ENCODE measurements at regions not wholly inside any gene's neighbourhood (a gene's known extent, or its start where the extent isn't known, plus 50 kb on each side); places are given as distances from the start of the nearest gene placed in this dataset.

DNA sequence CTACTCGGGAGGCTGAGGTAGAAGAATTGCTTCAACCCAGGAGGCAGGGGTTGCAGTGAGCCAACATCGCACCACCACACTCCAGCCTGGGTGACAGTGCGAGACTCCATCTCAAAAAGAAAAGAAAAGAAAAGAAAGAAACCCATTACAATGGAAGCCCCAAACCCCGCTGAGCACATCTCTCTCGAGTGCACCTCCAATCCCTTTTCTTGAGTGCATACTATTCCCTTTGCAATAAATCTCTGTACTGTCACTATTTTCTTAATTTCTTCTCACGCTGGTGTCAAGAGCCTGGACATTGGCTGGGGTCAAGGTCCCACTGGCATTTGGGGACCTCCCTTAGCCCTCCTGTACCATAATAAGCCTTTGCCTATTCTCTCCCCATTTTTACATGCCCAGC lies 398.4 kb upstream of the EEF2KMT start:
- no peak for ATAC-seq
- no peak for TF ChIP-seq TCF4 (CRISPR knock-in tag; IDR thresholded peaks at IDR 0.05; ENCODE audit: borderline replicate concordance)
- TF ChIP-seq, protein P1, sequence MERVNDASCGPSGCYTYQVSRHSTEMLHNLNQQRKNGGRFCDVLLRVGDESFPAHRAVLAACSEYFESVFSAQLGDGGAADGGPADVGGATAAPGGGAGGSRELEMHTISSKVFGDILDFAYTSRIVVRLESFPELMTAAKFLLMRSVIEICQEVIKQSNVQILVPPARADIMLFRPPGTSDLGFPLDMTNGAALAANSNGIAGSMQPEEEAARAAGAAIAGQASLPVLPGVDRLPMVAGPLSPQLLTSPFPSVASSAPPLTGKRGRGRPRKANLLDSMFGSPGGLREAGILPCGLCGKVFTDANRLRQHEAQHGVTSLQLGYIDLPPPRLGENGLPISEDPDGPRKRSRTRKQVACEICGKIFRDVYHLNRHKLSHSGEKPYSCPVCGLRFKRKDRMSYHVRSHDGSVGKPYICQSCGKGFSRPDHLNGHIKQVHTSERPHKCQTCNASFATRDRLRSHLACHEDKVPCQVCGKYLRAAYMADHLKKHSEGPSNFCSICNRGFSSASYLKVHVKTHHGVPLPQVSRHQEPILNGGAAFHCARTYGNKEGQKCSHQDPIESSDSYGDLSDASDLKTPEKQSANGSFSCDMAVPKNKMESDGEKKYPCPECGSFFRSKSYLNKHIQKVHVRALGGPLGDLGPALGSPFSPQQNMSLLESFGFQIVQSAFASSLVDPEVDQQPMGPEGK (CRISPR knock-in tag; IDR thresholded peaks at IDR 0.05; ENCODE audit: borderline replicate concordance) = no peak
- TF ChIP-seq, protein P2, sequence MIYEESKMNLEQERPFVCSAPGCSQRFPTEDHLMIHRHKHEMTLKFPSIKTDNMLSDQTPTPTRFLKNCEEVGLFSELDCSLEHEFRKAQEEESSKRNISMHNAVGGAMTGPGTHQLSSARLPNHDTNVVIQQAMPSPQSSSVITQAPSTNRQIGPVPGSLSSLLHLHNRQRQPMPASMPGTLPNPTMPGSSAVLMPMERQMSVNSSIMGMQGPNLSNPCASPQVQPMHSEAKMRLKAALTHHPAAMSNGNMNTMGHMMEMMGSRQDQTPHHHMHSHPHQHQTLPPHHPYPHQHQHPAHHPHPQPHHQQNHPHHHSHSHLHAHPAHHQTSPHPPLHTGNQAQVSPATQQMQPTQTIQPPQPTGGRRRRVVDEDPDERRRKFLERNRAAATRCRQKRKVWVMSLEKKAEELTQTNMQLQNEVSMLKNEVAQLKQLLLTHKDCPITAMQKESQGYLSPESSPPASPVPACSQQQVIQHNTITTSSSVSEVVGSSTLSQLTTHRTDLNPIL (CRISPR knock-in tag; IDR thresholded peaks at IDR 0.05; ENCODE audit: low read depth) = no peak
- TF ChIP-seq ARNTL (CRISPR knock-in tag; IDR thresholded peaks at IDR 0.05; ENCODE audit: borderline replicate concordance, low read depth) = no peak
- no peak for TF ChIP-seq ZNF565 (CRISPR knock-in tag; conservative IDR thresholded peaks at IDR 0.05; ENCODE audit: low read depth)
- TF ChIP-seq PPARA (CRISPR knock-in tag; IDR thresholded peaks at IDR 0.05; ENCODE audit: borderline replicate concordance) = no peak
- no peak for TF ChIP-seq ZNF8 (CRISPR knock-in tag; IDR thresholded peaks at IDR 0.05)

DNA sequence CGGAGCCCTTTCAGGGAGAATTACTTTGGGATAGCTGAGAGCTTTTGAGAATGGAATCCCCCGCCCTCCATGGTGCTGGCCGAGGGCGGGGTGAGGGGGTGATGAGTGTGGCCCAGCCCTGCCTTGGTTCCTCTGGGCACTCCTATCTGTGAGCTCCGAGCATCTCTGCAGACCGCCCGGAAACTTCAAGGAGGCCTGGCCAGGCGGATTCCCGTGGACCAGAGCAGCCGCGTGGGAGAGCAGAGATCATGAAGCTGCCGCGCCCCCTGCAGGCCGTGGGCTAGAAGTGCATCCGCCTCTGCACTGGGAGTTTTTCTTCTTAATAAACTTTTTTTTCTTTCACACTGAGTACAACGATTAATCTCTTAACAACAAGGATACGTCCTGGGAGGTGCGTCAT lies 392.9 kb upstream of the EEF2KMT start:
- no peak for TF ChIP-seq ZFP30 (CRISPR knock-in tag; IDR thresholded peaks at IDR 0.05)
- TF ChIP-seq ZNF8 (CRISPR knock-in tag; IDR thresholded peaks at IDR 0.05) = no peak
- TF ChIP-seq, protein P3, sequence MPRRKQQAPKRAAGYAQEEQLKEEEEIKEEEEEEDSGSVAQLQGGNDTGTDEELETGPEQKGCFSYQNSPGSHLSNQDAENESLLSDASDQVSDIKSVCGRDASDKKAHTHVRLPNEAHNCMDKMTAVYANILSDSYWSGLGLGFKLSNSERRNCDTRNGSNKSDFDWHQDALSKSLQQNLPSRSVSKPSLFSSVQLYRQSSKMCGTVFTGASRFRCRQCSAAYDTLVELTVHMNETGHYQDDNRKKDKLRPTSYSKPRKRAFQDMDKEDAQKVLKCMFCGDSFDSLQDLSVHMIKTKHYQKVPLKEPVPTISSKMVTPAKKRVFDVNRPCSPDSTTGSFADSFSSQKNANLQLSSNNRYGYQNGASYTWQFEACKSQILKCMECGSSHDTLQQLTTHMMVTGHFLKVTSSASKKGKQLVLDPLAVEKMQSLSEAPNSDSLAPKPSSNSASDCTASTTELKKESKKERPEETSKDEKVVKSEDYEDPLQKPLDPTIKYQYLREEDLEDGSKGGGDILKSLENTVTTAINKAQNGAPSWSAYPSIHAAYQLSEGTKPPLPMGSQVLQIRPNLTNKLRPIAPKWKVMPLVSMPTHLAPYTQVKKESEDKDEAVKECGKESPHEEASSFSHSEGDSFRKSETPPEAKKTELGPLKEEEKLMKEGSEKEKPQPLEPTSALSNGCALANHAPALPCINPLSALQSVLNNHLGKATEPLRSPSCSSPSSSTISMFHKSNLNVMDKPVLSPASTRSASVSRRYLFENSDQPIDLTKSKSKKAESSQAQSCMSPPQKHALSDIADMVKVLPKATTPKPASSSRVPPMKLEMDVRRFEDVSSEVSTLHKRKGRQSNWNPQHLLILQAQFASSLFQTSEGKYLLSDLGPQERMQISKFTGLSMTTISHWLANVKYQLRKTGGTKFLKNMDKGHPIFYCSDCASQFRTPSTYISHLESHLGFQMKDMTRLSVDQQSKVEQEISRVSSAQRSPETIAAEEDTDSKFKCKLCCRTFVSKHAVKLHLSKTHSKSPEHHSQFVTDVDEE (CRISPR knock-in tag; IDR thresholded peaks at IDR 0.05) = no peak
- TF ChIP-seq TOX (CRISPR knock-in tag; IDR thresholded peaks at IDR 0.05; ENCODE audit: borderline replicate concordance) = no peak
- TF ChIP-seq ZFP3 (CRISPR knock-in tag; IDR thresholded peaks at IDR 0.05) = no peak
- no peak for TF ChIP-seq GLIS3 (CRISPR knock-in tag; IDR thresholded peaks at IDR 0.05)
- TF ChIP-seq ISL1 (CRISPR knock-in tag; IDR thresholded peaks at IDR 0.05) = no peak
- no peak for TF ChIP-seq ESRRG (CRISPR knock-in tag; IDR thresholded peaks at IDR 0.05)
- no peak for TF ChIP-seq BACH2 (CRISPR knock-in tag; IDR thresholded peaks at IDR 0.05; ENCODE audit: borderline replicate concordance)
- no peak for TF ChIP-seq ZNF565 (CRISPR knock-in tag; conservative IDR thresholded peaks at IDR 0.05; ENCODE audit: low read depth)
- TF ChIP-seq RARB (CRISPR knock-in tag; IDR thresholded peaks at IDR 0.05) = no peak
- TF ChIP-seq, protein P1 (CRISPR knock-in tag; IDR thresholded peaks at IDR 0.05; ENCODE audit: borderline replicate concordance) = no peak
- no peak for TF ChIP-seq OSR1 (CRISPR knock-in tag; IDR thresholded peaks at IDR 0.05)
- TF ChIP-seq PPARA (CRISPR knock-in tag; IDR thresholded peaks at IDR 0.05; ENCODE audit: borderline replicate concordance) = no peak
- TF ChIP-seq, protein P4, sequence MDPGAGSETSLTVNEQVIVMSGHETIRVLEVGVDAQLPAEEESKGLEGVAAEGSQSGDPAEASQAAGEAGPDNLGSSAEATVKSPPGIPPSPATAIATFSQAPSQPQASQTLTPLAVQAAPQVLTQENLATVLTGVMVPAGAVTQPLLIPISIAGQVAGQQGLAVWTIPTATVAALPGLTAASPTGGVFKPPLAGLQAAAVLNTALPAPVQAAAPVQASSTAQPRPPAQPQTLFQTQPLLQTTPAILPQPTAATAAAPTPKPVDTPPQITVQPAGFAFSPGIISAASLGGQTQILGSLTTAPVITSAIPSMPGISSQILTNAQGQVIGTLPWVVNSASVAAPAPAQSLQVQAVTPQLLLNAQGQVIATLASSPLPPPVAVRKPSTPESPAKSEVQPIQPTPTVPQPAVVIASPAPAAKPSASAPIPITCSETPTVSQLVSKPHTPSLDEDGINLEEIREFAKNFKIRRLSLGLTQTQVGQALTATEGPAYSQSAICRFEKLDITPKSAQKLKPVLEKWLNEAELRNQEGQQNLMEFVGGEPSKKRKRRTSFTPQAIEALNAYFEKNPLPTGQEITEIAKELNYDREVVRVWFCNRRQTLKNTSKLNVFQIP (CRISPR knock-in tag; IDR thresholded peaks at IDR 0.05; ENCODE audit: borderline replicate concordance, low read depth) = no peak
- TF ChIP-seq ZNF70 (CRISPR knock-in tag; IDR thresholded peaks at IDR 0.05) = no peak
- no peak for TF ChIP-seq TCF4 (CRISPR knock-in tag; IDR thresholded peaks at IDR 0.05; ENCODE audit: borderline replicate concordance)
- no peak for TF ChIP-seq CSDC2 (CRISPR knock-in tag; IDR thresholded peaks at IDR 0.05)
- TF ChIP-seq, protein P5, sequence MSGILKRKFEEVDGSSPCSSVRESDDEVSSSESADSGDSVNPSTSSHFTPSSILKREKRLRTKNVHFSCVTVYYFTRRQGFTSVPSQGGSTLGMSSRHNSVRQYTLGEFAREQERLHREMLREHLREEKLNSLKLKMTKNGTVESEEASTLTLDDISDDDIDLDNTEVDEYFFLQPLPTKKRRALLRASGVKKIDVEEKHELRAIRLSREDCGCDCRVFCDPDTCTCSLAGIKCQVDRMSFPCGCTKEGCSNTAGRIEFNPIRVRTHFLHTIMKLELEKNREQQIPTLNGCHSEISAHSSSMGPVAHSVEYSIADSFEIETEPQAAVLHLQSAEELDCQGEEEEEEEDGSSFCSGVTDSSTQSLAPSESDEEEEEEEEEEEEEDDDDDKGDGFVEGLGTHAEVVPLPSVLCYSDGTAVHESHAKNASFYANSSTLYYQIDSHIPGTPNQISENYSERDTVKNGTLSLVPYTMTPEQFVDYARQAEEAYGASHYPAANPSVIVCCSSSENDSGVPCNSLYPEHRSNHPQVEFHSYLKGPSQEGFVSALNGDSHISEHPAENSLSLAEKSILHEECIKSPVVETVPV (CRISPR knock-in tag; IDR thresholded peaks at IDR 0.05) = no peak
- TF ChIP-seq SNAI2 (CRISPR knock-in tag; IDR thresholded peaks at IDR 0.05) = no peak
- no peak for ATAC-seq

All from SK-N-SH treated with all-trans-retinoic acid at 6 μM for 48 hours (cell line).